GM23338 (cell line): ENCODE measurements at regions not wholly inside any gene's neighbourhood (a gene's known extent, or its start where the extent isn't known, plus 50 kb on each side); places are given as distances from the start of the nearest gene placed in this dataset.

ENCODE experiments used
- ATAC-seq: fragments of 200-7000 bp; cut with Tn5 transposase; 3 replicates; pipeline ENCODE4 v1.9.1; 2020
- DNase-seq: peaks from one replicate; pipeline ENCODE4 v3.0.0-alpha.2; 2015; ENCODE audit warnings: low spot score
- H2AFZ ChIP-seq: fragments of 200-600 bp; sonication (generic); 2 replicates; pipeline ENCODE4 v1.8.0; 2016; ENCODE audit warnings: antibody characterized with exemption, mild to moderate bottlenecking, moderate library complexity
- H3F3A ChIP-seq: fragments of 200-600 bp; sonication (generic); replicated peaks from 2 replicates; pipeline ENCODE4 v1.8.0; 2017; ENCODE audit warnings: antibody characterized with exemption, mixed run types, low read depth
- H3K27ac ChIP-seq: fragments of 200-600 bp; sonication (generic); 2 replicates; pipeline ENCODE4 v1.6.1; 2016; ENCODE audit warnings: low read depth
- H3K27me3 ChIP-seq: fragments of 200-600 bp; sonication (generic); 2 replicates; pipeline ENCODE4 v1.8.0; 2016; ENCODE audit warnings: mild to moderate bottlenecking, mixed run types, moderate library complexity; ENCODE audit not compliant: insufficient read depth
- H3K36me3 ChIP-seq: fragments of 200-600 bp; sonication (generic); 2 replicates; pipeline ENCODE4 v1.8.0; 2016; ENCODE audit warnings: mild to moderate bottlenecking; ENCODE audit not compliant: insufficient read depth
- H3K4me1 ChIP-seq: fragments of 200-600 bp; sonication (generic); 2 replicates; pipeline ENCODE4 v1.8.0; 2016; ENCODE audit warnings: mild to moderate bottlenecking, moderate library complexity; ENCODE audit not compliant: insufficient read depth
- H3K4me2 ChIP-seq: fragments of 200-600 bp; sonication (generic); 2 replicates; pipeline ENCODE4 v1.7.1; 2017; ENCODE audit warnings: mixed run types
- H3K4me3 ChIP-seq: fragments of 200-600 bp; sonication (generic); 2 replicates; pipeline ENCODE4 v1.6.1; 2016; ENCODE audit warnings: mixed run types
- H3K79me2 ChIP-seq: fragments of 200-600 bp; sonication (generic); replicated peaks from 2 replicates; pipeline ENCODE4 v1.8.0; 2017; ENCODE audit warnings: mild to moderate bottlenecking; ENCODE audit not compliant: insufficient read depth
- H3K9me2 ChIP-seq: fragments of 200-600 bp; sonication (generic); 2 replicates; pipeline ENCODE4 v1.8.0; 2017; ENCODE audit not compliant: insufficient read depth
- H4K20me1 ChIP-seq: fragments of 200-600 bp; sonication (generic); replicated peaks from 2 replicates; pipeline ENCODE4 v1.8.0; 2017; ENCODE audit warnings: mild to moderate bottlenecking; ENCODE audit not compliant: insufficient read depth
- H3K27ac Mint-ChIP-seq: 2 replicates; pipeline ENCODE4 v1.8.0; 2020; ENCODE audit warnings: inconsistent platforms, mild to moderate bottlenecking, moderate library complexity, mixed read lengths
- H3K27me3 Mint-ChIP-seq: 3 replicates; pipeline ENCODE4 v1.8.0; 2022; ENCODE audit warnings: low read depth, mild to moderate bottlenecking, moderate library complexity, mixed read lengths, inconsistent platforms; ENCODE audit not compliant: insufficient read depth, poor library complexity
- H3K36me3 Mint-ChIP-seq: 3 replicates; pipeline ENCODE4 v1.8.0; 2021; ENCODE audit warnings: low read depth, mild to moderate bottlenecking, inconsistent platforms, moderate library complexity, mixed read lengths
- H3K4me1 Mint-ChIP-seq: 3 replicates; pipeline ENCODE4 v1.8.0; 2020; ENCODE audit warnings: mild to moderate bottlenecking, inconsistent platforms, mixed read lengths
- H3K4me3 Mint-ChIP-seq: 3 replicates; pipeline ENCODE4 v1.8.0; 2021; ENCODE audit warnings: moderate library complexity, mild to moderate bottlenecking, inconsistent platforms, mixed read lengths
- H3K9me3 Mint-ChIP-seq: 3 replicates; pipeline ENCODE4 v1.8.0; 2020; ENCODE audit warnings: moderate library complexity, mild to moderate bottlenecking, inconsistent platforms, mixed read lengths
- CTCF ChIP-seq, 2 experiments: fragments of 200-600 bp in 1 of 2; sonication (generic) in 1 of 2; conservative IDR thresholded peaks; 2 replicates each; pipeline versions ENCODE4 v1.5.1 to v1.6.1; 2016 to 2017; ENCODE audit warnings: antibody characterized with exemption in 2 of 2, low read depth in 2 of 2, mild to moderate bottlenecking in 2 of 2, moderate library complexity in 1 of 2
- EZH2phosphoT487 ChIP-seq: fragments of 200-600 bp; sonication (generic); IDR thresholded peaks from one replicate; pipeline ENCODE4 v1.8.1; 2018; ENCODE audit warnings: antibody characterized with exemption; ENCODE audit not compliant: unreplicated experiment
- POLR2AphosphoS5 ChIP-seq: IDR thresholded peaks from 2 replicates; pipeline ENCODE4 v1.6.1; 2016; ENCODE audit warnings: antibody characterized with exemption, low read depth
- REST ChIP-seq: IDR thresholded peaks from one replicate; pipeline ENCODE4 v1.6.1; 2018; ENCODE audit warnings: antibody characterized with exemption; ENCODE audit not compliant: unreplicated experiment
- STAT1 ChIP-seq: IDR thresholded peaks from one replicate; pipeline ENCODE4 v1.6.1; 2016; ENCODE audit warnings: antibody characterized with exemption; ENCODE audit not compliant: unreplicated experiment
- ZNF114 ChIP-seq: fragments of 250-450 bp; sonication (Bioruptor Pico); IDR thresholded peaks from 2 replicates; pipeline ENCODE4 v1.5.0; 2020; ENCODE audit warnings: mild to moderate bottlenecking, moderate library complexity
- ZNF462 ChIP-seq: fragments of 250-450 bp; sonication (Bioruptor Pico); IDR thresholded peaks from 2 replicates; pipeline ENCODE4 v1.5.0; 2020; ENCODE audit warnings: mild to moderate bottlenecking, moderate library complexity

- TF ChIP-seq ZNF462 (no peak), ZNF114 (no peak)
These were observed 57.7 kb upstream of the EFHC2 start (continued) for GRCh38 chrX:44401151-44401550.

GRCh38 chrX:44400588-44400987, 57.1 kb upstream of the EFHC2 start:
- Histone ChIP-seq H3K9me2 (no peaks in the 10 kb centered on the region), H3K27me3 (no peaks in the 10 kb centered on the region), H4K20me1 (no peaks in the 10 kb centered on the region), H2AFZ (no peak overlapping the region), H3K4me1 (no peaks in the 10 kb centered on the region), H3K36me3 (no peaks in the 10 kb centered on the region), H3F3A (no peaks in the 10 kb centered on the region), H3K4me2 (no peak overlapping the region), H3K27ac (no peak overlapping the region), H3K4me3 (no peak overlapping the region), H3K79me2 (no peaks in the 10 kb centered on the region)
- TF ChIP-seq EZH2phosphoT487 (no peak), CTCF (conservative IDR thresholded peaks at IDR 0.05; ENCODE audit: low read depth in 2 of 2) (no peak), POLR2AphosphoS5 (no peak), STAT1 (no peak), ZNF114 (no peak), REST (no peak)
- Mint-ChIP-seq H3K4me1 (no peaks in the 10 kb centered on the region), H3K27me3 (no peaks in the 10 kb centered on the region), H3K36me3 (no peaks in the 10 kb centered on the region), H3K9me3 (no peaks in the 10 kb centered on the region), H3K4me3 (no peak overlapping the region), H3K27ac (no peak overlapping the region)
- ATAC-seq (no peak), DNase-seq (no peak)
